ENCODE measurements at regions not wholly inside any gene's neighbourhood (a gene's known extent, or its start where the extent isn't known, plus 50 kb on each side); places are given as distances from the start of the nearest gene placed in this dataset.

DNA sequence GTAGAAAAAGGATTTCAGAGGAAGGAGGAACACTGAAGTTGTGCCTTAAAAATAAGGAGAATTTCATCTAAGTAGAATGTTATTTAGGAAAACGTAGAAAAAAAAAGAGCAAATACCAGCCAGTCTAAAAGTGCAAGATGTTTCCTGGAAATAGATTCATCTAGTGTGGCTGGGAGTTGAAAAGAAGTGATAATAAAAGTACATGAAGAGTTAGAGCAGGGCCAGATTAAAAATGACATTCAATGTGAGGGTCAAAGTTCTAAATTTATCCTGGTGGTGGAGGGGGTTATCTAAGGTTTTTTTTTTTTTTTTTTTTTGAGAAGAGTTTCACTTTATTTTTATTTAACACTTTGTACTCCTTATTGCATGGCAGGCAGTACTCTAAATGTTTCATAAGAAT, 289.3 kb downstream of the MDFIC start:
- TF ChIP-seq EZH2 (IDR thresholded peaks at IDR 0.05; ENCODE audit: borderline replicate concordance, insufficient read depth, low read length, poor library complexity, severe bottlenecking) (no peak), RAD21 (conservative IDR thresholded peaks at IDR 0.05) (no peak), POLR2AphosphoS5 (IDR thresholded peaks at IDR 0.05) (no peak), EP300 (conservative IDR thresholded peaks at IDR 0.05; ENCODE audit: poor library complexity, severe bottlenecking) (no peak), SMC3 (conservative IDR thresholded peaks at IDR 0.05; ENCODE audit: poor library complexity) (no peak)
- TF ChIP-seq, protein P1, sequence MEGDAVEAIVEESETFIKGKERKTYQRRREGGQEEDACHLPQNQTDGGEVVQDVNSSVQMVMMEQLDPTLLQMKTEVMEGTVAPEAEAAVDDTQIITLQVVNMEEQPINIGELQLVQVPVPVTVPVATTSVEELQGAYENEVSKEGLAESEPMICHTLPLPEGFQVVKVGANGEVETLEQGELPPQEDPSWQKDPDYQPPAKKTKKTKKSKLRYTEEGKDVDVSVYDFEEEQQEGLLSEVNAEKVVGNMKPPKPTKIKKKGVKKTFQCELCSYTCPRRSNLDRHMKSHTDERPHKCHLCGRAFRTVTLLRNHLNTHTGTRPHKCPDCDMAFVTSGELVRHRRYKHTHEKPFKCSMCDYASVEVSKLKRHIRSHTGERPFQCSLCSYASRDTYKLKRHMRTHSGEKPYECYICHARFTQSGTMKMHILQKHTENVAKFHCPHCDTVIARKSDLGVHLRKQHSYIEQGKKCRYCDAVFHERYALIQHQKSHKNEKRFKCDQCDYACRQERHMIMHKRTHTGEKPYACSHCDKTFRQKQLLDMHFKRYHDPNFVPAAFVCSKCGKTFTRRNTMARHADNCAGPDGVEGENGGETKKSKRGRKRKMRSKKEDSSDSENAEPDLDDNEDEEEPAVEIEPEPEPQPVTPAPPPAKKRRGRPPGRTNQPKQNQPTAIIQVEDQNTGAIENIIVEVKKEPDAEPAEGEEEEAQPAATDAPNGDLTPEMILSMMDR (IDR thresholded peaks at IDR 0.05; ENCODE audit: poor library complexity, severe bottlenecking) = no peak
- TF ChIP-seq, protein P2, sequence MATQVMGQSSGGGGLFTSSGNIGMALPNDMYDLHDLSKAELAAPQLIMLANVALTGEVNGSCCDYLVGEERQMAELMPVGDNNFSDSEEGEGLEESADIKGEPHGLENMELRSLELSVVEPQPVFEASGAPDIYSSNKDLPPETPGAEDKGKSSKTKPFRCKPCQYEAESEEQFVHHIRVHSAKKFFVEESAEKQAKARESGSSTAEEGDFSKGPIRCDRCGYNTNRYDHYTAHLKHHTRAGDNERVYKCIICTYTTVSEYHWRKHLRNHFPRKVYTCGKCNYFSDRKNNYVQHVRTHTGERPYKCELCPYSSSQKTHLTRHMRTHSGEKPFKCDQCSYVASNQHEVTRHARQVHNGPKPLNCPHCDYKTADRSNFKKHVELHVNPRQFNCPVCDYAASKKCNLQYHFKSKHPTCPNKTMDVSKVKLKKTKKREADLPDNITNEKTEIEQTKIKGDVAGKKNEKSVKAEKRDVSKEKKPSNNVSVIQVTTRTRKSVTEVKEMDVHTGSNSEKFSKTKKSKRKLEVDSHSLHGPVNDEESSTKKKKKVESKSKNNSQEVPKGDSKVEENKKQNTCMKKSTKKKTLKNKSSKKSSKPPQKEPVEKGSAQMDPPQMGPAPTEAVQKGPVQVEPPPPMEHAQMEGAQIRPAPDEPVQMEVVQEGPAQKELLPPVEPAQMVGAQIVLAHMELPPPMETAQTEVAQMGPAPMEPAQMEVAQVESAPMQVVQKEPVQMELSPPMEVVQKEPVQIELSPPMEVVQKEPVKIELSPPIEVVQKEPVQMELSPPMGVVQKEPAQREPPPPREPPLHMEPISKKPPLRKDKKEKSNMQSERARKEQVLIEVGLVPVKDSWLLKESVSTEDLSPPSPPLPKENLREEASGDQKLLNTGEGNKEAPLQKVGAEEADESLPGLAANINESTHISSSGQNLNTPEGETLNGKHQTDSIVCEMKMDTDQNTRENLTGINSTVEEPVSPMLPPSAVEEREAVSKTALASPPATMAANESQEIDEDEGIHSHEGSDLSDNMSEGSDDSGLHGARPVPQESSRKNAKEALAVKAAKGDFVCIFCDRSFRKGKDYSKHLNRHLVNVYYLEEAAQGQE (IDR thresholded peaks at IDR 0.05; ENCODE audit: borderline replicate concordance) = no peak

Measured in neural cell (in vitro differentiated cells).